Fibroblast of lung (primary cell): ENCODE measurements at regions not wholly inside any gene's neighbourhood (a gene's known extent, or its start where the extent isn't known, plus 50 kb on each side); places are given as distances from the start of the nearest gene placed in this dataset.

Experiments used
- DNase-seq, 2 donors: peaks; one replicate each; pipeline versions ENCODE4 v3.0.0 to v3.0.0-alpha.2; 2010; ENCODE audit warnings: low read depth in 2 of 2
- H2AFZ ChIP-seq: 2 replicates; pipeline ENCODE4 v1.5.1; 2012; ENCODE audit warnings: low read length, control low read depth, inconsistent platforms
- H3K27ac ChIP-seq: 2 replicates; pipeline ENCODE4 v1.5.1; 2011; ENCODE audit warnings: low read length, control low read depth; ENCODE audit not compliant: insufficient read depth
- H3K27me3 ChIP-seq: 2 replicates; pipeline ENCODE4 v1.5.1; 2011; ENCODE audit warnings: mild to moderate bottlenecking, low read length; ENCODE audit not compliant: control insufficient read depth, insufficient read depth
- H3K36me3 ChIP-seq: 2 replicates; pipeline ENCODE4 v1.5.1; 2011; ENCODE audit warnings: low read length; ENCODE audit not compliant: control insufficient read depth, insufficient read depth
- H3K4me1 ChIP-seq: 2 replicates; pipeline ENCODE4 v1.5.1; 2011; ENCODE audit warnings: low read length; ENCODE audit not compliant: control insufficient read depth, insufficient read depth; ENCODE audit errors: extremely low read depth
- H3K4me2 ChIP-seq: 2 replicates; pipeline ENCODE4 v1.5.1; 2011; ENCODE audit warnings: low read length, control low read depth; ENCODE audit not compliant: insufficient read depth; ENCODE audit errors: extremely low read depth
- H3K4me3 ChIP-seq, 4 experiments: fragments of 200-600 bp in 1 of 4; sonication (generic) in 1 of 4; replicated peaks in 1 of 4; 2 replicates each; pipeline ENCODE4 v1.5.1; 2011 to 2016; ENCODE audit warnings: low read length in 4 of 4, low read depth in 3 of 4, mild to moderate bottlenecking in 3 of 4, control low read depth in 2 of 4, inconsistent platforms in 1 of 4, mixed read lengths in 1 of 4; ENCODE audit not compliant: insufficient read depth in 1 of 4; ENCODE audit errors: control extremely low read depth in 1 of 4
- H3K79me2 ChIP-seq: 2 replicates; pipeline ENCODE4 v1.5.1; 2012; ENCODE audit warnings: mild to moderate bottlenecking, low read length, inconsistent platforms; ENCODE audit not compliant: control insufficient read depth, insufficient read depth
- H3K9ac ChIP-seq: 2 replicates; pipeline ENCODE4 v1.5.1; 2011; ENCODE audit warnings: mild to moderate bottlenecking, low read length, control low read depth; ENCODE audit not compliant: insufficient read depth
- H3K9me3 ChIP-seq: 2 replicates; pipeline ENCODE4 v1.5.1; 2012; ENCODE audit warnings: low read depth, low read length; ENCODE audit not compliant: control insufficient read depth, insufficient read depth
- H4K20me1 ChIP-seq: 2 replicates; pipeline ENCODE4 v1.5.1; 2011; ENCODE audit warnings: low read length; ENCODE audit not compliant: control insufficient read depth, insufficient read depth; ENCODE audit errors: extremely low read depth
- EZH2 ChIP-seq: IDR thresholded peaks from 2 replicates; pipeline ENCODE4 v1.5.1; 2012; ENCODE audit warnings: low read length, control low read depth, mild to moderate bottlenecking; ENCODE audit errors: missing control alignments
- TF ChIP-seq, protein P1 (sequence below), 2 donors: IDR thresholded peaks in 1 of 2; conservative IDR thresholded peaks in 1 of 2; 1 replicate in 1 of 2; 2 replicates in 1 of 2; pipeline ENCODE4 v1.5.1; 2011 to 2012; ENCODE audit warnings: low read length in 2 of 2, control low read depth in 1 of 2, inconsistent platforms in 1 of 2, low read depth in 1 of 2, mild to moderate bottlenecking in 1 of 2

GRCh38 chr6:168819546-168819945 lies 378.6 kb downstream of the SMOC2 start:
- Histone ChIP-seq H2AFZ (no peak overlapping the region), H3K4me3 (no peak overlapping the region), H3K27me3 (no peaks in the 10 kb centered on the region), H4K20me1 (no peaks in the 10 kb centered on the region), H3K9ac (no peak overlapping the region), H3K4me2 (no peak overlapping the region), H3K27ac (no peak overlapping the region), H3K79me2 (no peaks in the 10 kb centered on the region), H3K36me3 (no peaks in the 10 kb centered on the region), H3K4me1 (no peaks in the 10 kb centered on the region), H3K9me3 (no peaks in the 10 kb centered on the region)
- DNase-seq = no peak
- no peak for TF ChIP-seq EZH2
- TF ChIP-seq, protein P1, sequence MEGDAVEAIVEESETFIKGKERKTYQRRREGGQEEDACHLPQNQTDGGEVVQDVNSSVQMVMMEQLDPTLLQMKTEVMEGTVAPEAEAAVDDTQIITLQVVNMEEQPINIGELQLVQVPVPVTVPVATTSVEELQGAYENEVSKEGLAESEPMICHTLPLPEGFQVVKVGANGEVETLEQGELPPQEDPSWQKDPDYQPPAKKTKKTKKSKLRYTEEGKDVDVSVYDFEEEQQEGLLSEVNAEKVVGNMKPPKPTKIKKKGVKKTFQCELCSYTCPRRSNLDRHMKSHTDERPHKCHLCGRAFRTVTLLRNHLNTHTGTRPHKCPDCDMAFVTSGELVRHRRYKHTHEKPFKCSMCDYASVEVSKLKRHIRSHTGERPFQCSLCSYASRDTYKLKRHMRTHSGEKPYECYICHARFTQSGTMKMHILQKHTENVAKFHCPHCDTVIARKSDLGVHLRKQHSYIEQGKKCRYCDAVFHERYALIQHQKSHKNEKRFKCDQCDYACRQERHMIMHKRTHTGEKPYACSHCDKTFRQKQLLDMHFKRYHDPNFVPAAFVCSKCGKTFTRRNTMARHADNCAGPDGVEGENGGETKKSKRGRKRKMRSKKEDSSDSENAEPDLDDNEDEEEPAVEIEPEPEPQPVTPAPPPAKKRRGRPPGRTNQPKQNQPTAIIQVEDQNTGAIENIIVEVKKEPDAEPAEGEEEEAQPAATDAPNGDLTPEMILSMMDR (conservative IDR thresholded peaks at IDR 0.05 in 1 of 2, IDR thresholded peaks at IDR 0.05 in 1 of 2; ENCODE audit: low read depth in 1 of 2, low read length in 2 of 2) = no peak

GRCh38 chr6:168817558-168818159 lies 376.7 kb downstream of the SMOC2 start:
- Histone ChIP-seq H3K27me3 (no peaks in the 10 kb centered on the region), H3K4me2 (no peak overlapping the region), H3K27ac (no peak overlapping the region), H2AFZ (no peak overlapping the region), H3K9ac (no peak overlapping the region), H3K9me3 (no peaks in the 10 kb centered on the region), H3K36me3 (no peaks in the 10 kb centered on the region), H3K4me1 (no peaks in the 10 kb centered on the region), H3K4me3 (no peak overlapping the region), H4K20me1 (no peaks in the 10 kb centered on the region), H3K79me2 (no peaks in the 10 kb centered on the region)
- no peak for DNase-seq
- TF ChIP-seq, protein P1 (conservative IDR thresholded peaks at IDR 0.05 in 1 of 2, IDR thresholded peaks at IDR 0.05 in 1 of 2; ENCODE audit: low read depth in 1 of 2, low read length in 2 of 2) = no peak
- TF ChIP-seq EZH2 = no peak

DNA sequence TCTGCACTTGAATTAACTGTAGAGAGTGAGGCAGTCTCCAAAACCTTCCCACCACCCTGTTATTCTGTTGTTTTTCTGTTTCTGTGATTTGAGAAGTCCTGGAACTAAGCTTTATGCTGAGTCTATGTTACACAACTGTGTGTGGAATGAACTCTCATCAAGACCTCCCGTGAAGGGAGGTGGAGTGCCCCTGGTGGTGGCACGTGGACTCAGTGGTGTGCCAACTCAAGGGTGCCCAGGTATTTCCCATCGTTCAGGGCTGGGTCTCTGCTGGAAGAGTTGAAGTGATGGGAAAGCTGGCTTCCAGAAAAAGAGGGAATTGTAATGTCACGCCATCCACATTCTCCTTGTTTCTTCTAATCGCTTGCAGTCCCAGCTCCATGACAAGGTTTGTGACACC lies 374.2 kb downstream of the SMOC2 start:
- Histone ChIP-seq H3K9ac (no peak overlapping the region), H4K20me1 (no peaks in the 10 kb centered on the region), H3K36me3 (no peaks in the 10 kb centered on the region), H3K27me3 (no peaks in the 10 kb centered on the region), H3K4me3 (no peak overlapping the region), H3K4me1 (no peaks in the 10 kb centered on the region), H3K9me3 (no peaks in the 10 kb centered on the region), H3K4me2 (no peak overlapping the region), H2AFZ (no peak overlapping the region), H3K27ac (no peak overlapping the region), H3K79me2 (no peaks in the 10 kb centered on the region)
- TF ChIP-seq, protein P1 (conservative IDR thresholded peaks at IDR 0.05 in 1 of 2, IDR thresholded peaks at IDR 0.05 in 1 of 2; ENCODE audit: low read depth in 1 of 2, low read length in 2 of 2) = no peak
- no peak for DNase-seq
